HEK293 (cell line): ENCODE measurements at regions not wholly inside any gene's neighbourhood (a gene's known extent, or its start where the extent isn't known, plus 50 kb on each side); places are given as distances from the start of the nearest gene placed in this dataset.

ENCODE experiments used
- ZNF202 ChIP-seq: fragments of 450-650 bp; formaldehyde crosslinking; IDR thresholded peaks from 2 replicates; pipeline ENCODE4 v1.5.1; 2016; ENCODE audit warnings: missing biosample characterization, missing genetic modification characterization, borderline replicate concordance
- ZNF585B ChIP-seq: fragments of 450-650 bp; formaldehyde crosslinking; IDR thresholded peaks from 2 replicates; pipeline ENCODE4 v1.5.1; 2016; ENCODE audit warnings: missing biosample characterization, missing genetic modification characterization
- TF ChIP-seq, protein P1 (sequence below): fragments of 450-650 bp; formaldehyde crosslinking; IDR thresholded peaks from 2 replicates; pipeline ENCODE4 v1.5.1; 2016; ENCODE audit warnings: missing biosample characterization, missing genetic modification characterization

DNA sequence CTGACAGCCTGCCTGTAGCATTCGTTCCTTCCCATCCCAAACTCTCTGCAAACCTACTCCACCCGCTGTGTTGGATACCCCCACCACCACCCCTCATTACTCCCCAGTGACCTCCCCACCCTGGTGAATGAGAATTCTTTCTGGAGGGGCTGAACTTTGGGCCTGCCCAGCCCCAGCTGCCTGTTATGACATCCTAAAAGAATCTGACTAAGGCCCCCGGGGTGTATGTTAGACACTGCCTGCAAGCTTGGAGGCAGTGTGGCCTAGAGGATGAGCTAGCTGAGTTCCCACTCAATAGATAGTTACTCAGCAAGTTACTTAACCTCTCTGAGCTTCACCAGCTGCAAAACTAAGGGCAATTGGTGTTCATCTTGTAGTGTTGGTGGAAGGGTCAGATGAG, 110.2 kb upstream of the FGGY start:
- TF ChIP-seq, protein P1, sequence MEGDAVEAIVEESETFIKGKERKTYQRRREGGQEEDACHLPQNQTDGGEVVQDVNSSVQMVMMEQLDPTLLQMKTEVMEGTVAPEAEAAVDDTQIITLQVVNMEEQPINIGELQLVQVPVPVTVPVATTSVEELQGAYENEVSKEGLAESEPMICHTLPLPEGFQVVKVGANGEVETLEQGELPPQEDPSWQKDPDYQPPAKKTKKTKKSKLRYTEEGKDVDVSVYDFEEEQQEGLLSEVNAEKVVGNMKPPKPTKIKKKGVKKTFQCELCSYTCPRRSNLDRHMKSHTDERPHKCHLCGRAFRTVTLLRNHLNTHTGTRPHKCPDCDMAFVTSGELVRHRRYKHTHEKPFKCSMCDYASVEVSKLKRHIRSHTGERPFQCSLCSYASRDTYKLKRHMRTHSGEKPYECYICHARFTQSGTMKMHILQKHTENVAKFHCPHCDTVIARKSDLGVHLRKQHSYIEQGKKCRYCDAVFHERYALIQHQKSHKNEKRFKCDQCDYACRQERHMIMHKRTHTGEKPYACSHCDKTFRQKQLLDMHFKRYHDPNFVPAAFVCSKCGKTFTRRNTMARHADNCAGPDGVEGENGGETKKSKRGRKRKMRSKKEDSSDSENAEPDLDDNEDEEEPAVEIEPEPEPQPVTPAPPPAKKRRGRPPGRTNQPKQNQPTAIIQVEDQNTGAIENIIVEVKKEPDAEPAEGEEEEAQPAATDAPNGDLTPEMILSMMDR (tag by site-specific recombination): no peak
- TF ChIP-seq ZNF202 (tag by site-specific recombination) (no peak), ZNF585B (tag by site-specific recombination) (no peak)
